SK-N-SH treated with all-trans-retinoic acid at 6 μM for 48 hours (cell line): ENCODE measurements at regions not wholly inside any gene's neighbourhood (a gene's known extent, or its start where the extent isn't known, plus 50 kb on each side); places are given as distances from the start of the nearest gene placed in this dataset.

ENCODE experiments used
- ATAC-seq: fragments of 200-7000 bp; cut with Tn5 transposase; 3 replicates; pipeline ENCODE4 v1.9.1; 2020; ENCODE audit warnings: mild to moderate bottlenecking, moderate library complexity
- ARNTL ChIP-seq: fragments of 450-650 bp; formaldehyde crosslinking; IDR thresholded peaks from 2 replicates; pipeline ENCODE4 v1.5.0; 2020; ENCODE audit warnings: low read depth, mild to moderate bottlenecking, moderate library complexity, borderline replicate concordance
- BACH2 ChIP-seq: fragments of 250-450 bp; sonication (Bioruptor Pico); IDR thresholded peaks from 2 replicates; pipeline ENCODE4 v1.9.0; 2021; ENCODE audit warnings: mild to moderate bottlenecking, borderline replicate concordance
- CSDC2 ChIP-seq: fragments of 250-450 bp; sonication (Bioruptor Pico); IDR thresholded peaks from 2 replicates; pipeline ENCODE4 v1.5.0; 2020; ENCODE audit warnings: mild to moderate bottlenecking, moderate library complexity
- CSRNP3 ChIP-seq: fragments of 250-450 bp; sonication (Bioruptor Pico); IDR thresholded peaks from 2 replicates; pipeline ENCODE4 v1.5.1; 2021; ENCODE audit warnings: mild to moderate bottlenecking, moderate library complexity
- ESRRG ChIP-seq: fragments of 250-450 bp; sonication (Bioruptor Pico); IDR thresholded peaks from 2 replicates; pipeline ENCODE4 v1.6.1; 2021; ENCODE audit warnings: mild to moderate bottlenecking
- GLIS3 ChIP-seq: fragments of 250-450 bp; sonication (Bioruptor Pico); IDR thresholded peaks from 2 replicates; pipeline ENCODE4 v1.5.0; 2020; ENCODE audit warnings: mild to moderate bottlenecking, moderate library complexity
- ISL1 ChIP-seq: fragments of 250-450 bp; sonication (Bioruptor Pico); IDR thresholded peaks from 2 replicates; pipeline ENCODE4 v2.1.2; 2022; ENCODE audit warnings: mild to moderate bottlenecking, moderate library complexity
- OSR1 ChIP-seq: fragments of 250-450 bp; sonication (Bioruptor Pico); IDR thresholded peaks from 2 replicates; pipeline ENCODE4 v1.8.0; 2022; ENCODE audit warnings: moderate library complexity, mild to moderate bottlenecking, inconsistent platforms
- PATZ1 ChIP-seq: fragments of 250-450 bp; sonication (Bioruptor Pico); IDR thresholded peaks from 2 replicates; pipeline ENCODE4 v1.8.0; 2020; ENCODE audit warnings: mild to moderate bottlenecking, moderate library complexity, borderline replicate concordance
- POU6F1 ChIP-seq: fragments of 250-450 bp; sonication (Bioruptor Pico); IDR thresholded peaks from 2 replicates; pipeline ENCODE4 v1.8.0; 2021; ENCODE audit warnings: low read depth, mild to moderate bottlenecking, moderate library complexity, borderline replicate concordance
- PPARA ChIP-seq: fragments of 250-450 bp; sonication (Bioruptor Pico); IDR thresholded peaks from 2 replicates; pipeline ENCODE4 v1.5.0; 2020; ENCODE audit warnings: mild to moderate bottlenecking, borderline replicate concordance
- SNAI2 ChIP-seq: fragments of 250-450 bp; sonication (Bioruptor Pico); IDR thresholded peaks from 2 replicates; pipeline ENCODE4 v1.5.0; 2020; ENCODE audit warnings: mild to moderate bottlenecking, moderate library complexity
- TCF4 ChIP-seq: fragments of 250-450 bp; sonication (Bioruptor Pico); IDR thresholded peaks from 2 replicates; pipeline ENCODE4 v1.8.0; 2021; ENCODE audit warnings: mild to moderate bottlenecking, moderate library complexity, borderline replicate concordance
- TOX ChIP-seq: fragments of 250-450 bp; sonication (Bioruptor Pico); IDR thresholded peaks from 2 replicates; pipeline ENCODE4 v1.8.0; 2021; ENCODE audit warnings: mild to moderate bottlenecking, moderate library complexity, borderline replicate concordance
- TSHZ2 ChIP-seq: fragments of 250-450 bp; sonication (Bioruptor Pico); IDR thresholded peaks from 2 replicates; pipeline ENCODE4 v1.5.0; 2020; ENCODE audit warnings: mild to moderate bottlenecking, moderate library complexity
- ZC3H10 ChIP-seq: fragments of 250-450 bp; sonication (Bioruptor Pico); IDR thresholded peaks from 2 replicates; pipeline ENCODE4 v1.5.1; 2021; ENCODE audit warnings: mild to moderate bottlenecking, moderate library complexity
- ZFP3 ChIP-seq: fragments of 250-450 bp; sonication (Bioruptor Pico); IDR thresholded peaks from 2 replicates; pipeline ENCODE4 v1.5.0; 2020; ENCODE audit warnings: mild to moderate bottlenecking, moderate library complexity
- ZFP30 ChIP-seq: fragments of 450-650 bp; formaldehyde crosslinking; IDR thresholded peaks from 2 replicates; pipeline ENCODE4 v1.5.0; 2022; ENCODE audit warnings: mild to moderate bottlenecking, moderate library complexity
- ZNF565 ChIP-seq: fragments of 450-650 bp; formaldehyde crosslinking; conservative IDR thresholded peaks from 2 replicates; pipeline ENCODE4 v1.5.0; 2020; ENCODE audit warnings: low read depth, mild to moderate bottlenecking, moderate library complexity
- ZNF8 ChIP-seq: fragments of 450-650 bp; formaldehyde crosslinking; IDR thresholded peaks from 2 replicates; pipeline ENCODE4 v1.5.0; 2020; ENCODE audit warnings: mild to moderate bottlenecking, moderate library complexity

GRCh38 chr5:38673671-38674071 lies 117.2 kb upstream of the LIFR start (continued):
- no peak for TF ChIP-seq POU6F1 (CRISPR knock-in tag)
- TF ChIP-seq CSDC2 (CRISPR knock-in tag), result no peak
- no peak for TF ChIP-seq TCF4
- no peak for TF ChIP-seq ZFP30
- TF ChIP-seq TOX (CRISPR knock-in tag), result no peak
- no peak for TF ChIP-seq ZNF8 (CRISPR knock-in tag)
- no peak for TF ChIP-seq ARNTL (CRISPR knock-in tag)

- no peak for ATAC-seq
Observed at GRCh38 chr5:38675443-38675842, 119.0 kb upstream of the LIFR start.

More at GRCh38 chr5:38675443-38675842, 119.0 kb upstream of the LIFR start:
- TF ChIP-seq CSRNP3 (CRISPR knock-in tag) (no peak), BACH2 (CRISPR knock-in tag) (no peak), ZFP30 (no peak), POU6F1 (CRISPR knock-in tag) (no peak), GLIS3 (CRISPR knock-in tag) (no peak), TOX (CRISPR knock-in tag) (no peak), TSHZ2 (CRISPR knock-in tag) (no peak), ZFP3 (CRISPR knock-in tag) (no peak), SNAI2 (CRISPR knock-in tag) (no peak), ZC3H10 (CRISPR knock-in tag) (no peak), ISL1 (CRISPR knock-in tag) (no peak), PPARA (CRISPR knock-in tag) (no peak), CSDC2 (CRISPR knock-in tag) (no peak), PATZ1 (CRISPR knock-in tag) (no peak), ARNTL (CRISPR knock-in tag) (no peak), ESRRG (CRISPR knock-in tag) (no peak), OSR1 (CRISPR knock-in tag) (no peak), ZNF565 (CRISPR knock-in tag) (no peak), ZNF8 (CRISPR knock-in tag) (no peak)
